Osteoblast (primary cell): ENCODE measurements at regions not wholly inside any gene's neighbourhood (a gene's known extent, or its start where the extent isn't known, plus 50 kb on each side); places are given as distances from the start of the nearest gene placed in this dataset.

ENCODE experiments used
- DNase-seq: peaks from one replicate; pipeline ENCODE4 v3.0.0; 2011; ENCODE audit warnings: low spot score, mixed read lengths; ENCODE audit not compliant: insufficient read length; ENCODE audit errors: missing footprints
- H2AFZ ChIP-seq: 2 replicates; pipeline ENCODE4 v1.6.0; 2011; ENCODE audit warnings: mild to moderate bottlenecking, low read length
- H3K27ac ChIP-seq: 2 replicates; pipeline ENCODE4 v1.5.1; 2011; ENCODE audit warnings: mild to moderate bottlenecking, low read depth, low read length, moderate library complexity
- H3K27me3 ChIP-seq: 2 replicates; pipeline ENCODE4 v1.6.0; 2012; ENCODE audit warnings: mild to moderate bottlenecking, control low read depth, inconsistent platforms, low read length, moderate library complexity; ENCODE audit not compliant: insufficient read depth
- H3K36me3 ChIP-seq: 2 replicates; pipeline ENCODE4 v1.5.1; 2011; ENCODE audit warnings: mild to moderate bottlenecking, low read length, control low read depth, moderate library complexity; ENCODE audit not compliant: insufficient read depth
- H3K4me1 ChIP-seq: 2 replicates; pipeline ENCODE4 v1.5.1; 2011; ENCODE audit warnings: mild to moderate bottlenecking, low read length, control low read depth, moderate library complexity; ENCODE audit not compliant: insufficient read depth
- H3K4me2 ChIP-seq: 2 replicates; pipeline ENCODE4 v1.6.0; 2011; ENCODE audit warnings: mild to moderate bottlenecking, low read length; ENCODE audit not compliant: insufficient read depth
- H3K4me3 ChIP-seq: fragments of 200-600 bp; sonication (generic); 3 replicates; pipeline ENCODE4 v1.5.1; 2012; ENCODE audit warnings: mild to moderate bottlenecking, low read length, inconsistent platforms; ENCODE audit not compliant: insufficient read depth
- H3K79me2 ChIP-seq: 2 replicates; pipeline ENCODE4 v1.6.0; 2012; ENCODE audit warnings: mild to moderate bottlenecking, low read length, control low read depth, inconsistent platforms; ENCODE audit not compliant: insufficient read depth
- H3K9me3 ChIP-seq: 2 replicates; pipeline ENCODE4 v1.5.1; 2011; ENCODE audit warnings: low read depth, low read length, control low read depth
- H4K20me1 ChIP-seq: 2 replicates; pipeline ENCODE4 v1.6.0; 2012; ENCODE audit warnings: mild to moderate bottlenecking, low read length, control low read depth; ENCODE audit not compliant: insufficient read depth
- TF ChIP-seq, protein P1 (sequence below): IDR thresholded peaks from 2 replicates; pipeline ENCODE4 v1.5.1; 2011; ENCODE audit warnings: mild to moderate bottlenecking, low read depth, low read length, moderate library complexity; ENCODE audit errors: extremely low read depth

DNA sequence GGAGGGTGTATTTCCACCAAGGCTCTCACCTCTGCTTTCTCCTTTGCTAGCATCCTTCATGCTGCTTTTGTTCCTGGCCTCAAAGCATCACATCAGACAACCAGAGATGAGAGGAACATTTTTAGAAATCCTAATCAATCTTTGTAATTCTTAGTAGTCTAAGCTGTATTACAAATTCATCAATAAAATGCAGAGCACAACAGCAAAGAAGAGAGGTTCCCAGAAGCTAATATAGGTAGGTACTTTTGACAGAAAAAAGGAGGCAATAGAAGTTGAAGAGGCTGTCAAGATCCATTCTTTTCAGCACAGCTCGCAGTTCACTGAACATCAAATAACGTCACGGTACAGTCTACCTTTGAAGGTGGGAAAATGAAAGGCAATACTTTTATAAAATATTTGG lies 265.2 kb upstream of the SYT1 start:
- no peak overlapping the region for H3K27ac ChIP-seq
- no peaks in the 10 kb centered on the region for H3K27me3 ChIP-seq
- no peaks in the 10 kb centered on the region for H3K79me2 ChIP-seq
- H3K9me3 ChIP-seq: no peaks in the 10 kb centered on the region
- TF ChIP-seq, protein P1, sequence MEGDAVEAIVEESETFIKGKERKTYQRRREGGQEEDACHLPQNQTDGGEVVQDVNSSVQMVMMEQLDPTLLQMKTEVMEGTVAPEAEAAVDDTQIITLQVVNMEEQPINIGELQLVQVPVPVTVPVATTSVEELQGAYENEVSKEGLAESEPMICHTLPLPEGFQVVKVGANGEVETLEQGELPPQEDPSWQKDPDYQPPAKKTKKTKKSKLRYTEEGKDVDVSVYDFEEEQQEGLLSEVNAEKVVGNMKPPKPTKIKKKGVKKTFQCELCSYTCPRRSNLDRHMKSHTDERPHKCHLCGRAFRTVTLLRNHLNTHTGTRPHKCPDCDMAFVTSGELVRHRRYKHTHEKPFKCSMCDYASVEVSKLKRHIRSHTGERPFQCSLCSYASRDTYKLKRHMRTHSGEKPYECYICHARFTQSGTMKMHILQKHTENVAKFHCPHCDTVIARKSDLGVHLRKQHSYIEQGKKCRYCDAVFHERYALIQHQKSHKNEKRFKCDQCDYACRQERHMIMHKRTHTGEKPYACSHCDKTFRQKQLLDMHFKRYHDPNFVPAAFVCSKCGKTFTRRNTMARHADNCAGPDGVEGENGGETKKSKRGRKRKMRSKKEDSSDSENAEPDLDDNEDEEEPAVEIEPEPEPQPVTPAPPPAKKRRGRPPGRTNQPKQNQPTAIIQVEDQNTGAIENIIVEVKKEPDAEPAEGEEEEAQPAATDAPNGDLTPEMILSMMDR: no peak
- no peak overlapping the region for H2AFZ ChIP-seq
- H3K4me2 ChIP-seq: no peak overlapping the region
- DNase-seq: no peak
- no peak overlapping the region for H3K4me3 ChIP-seq
- H4K20me1 ChIP-seq: no peaks in the 10 kb centered on the region
- no peaks in the 10 kb centered on the region for H3K4me1 ChIP-seq
- no peaks in the 10 kb centered on the region for H3K36me3 ChIP-seq

DNA sequence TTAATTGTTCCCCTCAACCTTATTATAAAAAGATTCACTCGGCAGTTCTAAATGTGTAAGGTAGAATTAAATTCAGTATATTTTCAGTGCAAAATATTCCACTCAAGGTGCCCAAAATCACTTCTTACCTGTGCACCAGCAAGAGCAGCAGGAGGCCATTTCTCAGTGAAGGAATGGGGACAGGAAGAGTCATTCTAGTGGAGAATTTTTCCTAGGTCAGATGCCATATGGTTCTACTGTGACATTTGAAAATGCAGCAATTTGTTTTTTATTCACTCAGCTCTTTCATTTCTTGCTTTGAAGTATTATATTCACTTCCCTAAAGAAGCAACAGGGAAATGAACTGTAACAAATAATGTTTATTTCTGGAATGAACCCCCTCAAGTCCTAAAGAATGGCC lies 264.0 kb upstream of the SYT1 start:
- no peaks in the 10 kb centered on the region for H3K4me1 ChIP-seq
- H3K9me3 ChIP-seq: no peaks in the 10 kb centered on the region
- H3K27ac ChIP-seq: no peak overlapping the region
- TF ChIP-seq, protein P1: no peak
- H3K27me3 ChIP-seq: no peaks in the 10 kb centered on the region
- no peaks in the 10 kb centered on the region for H3K79me2 ChIP-seq
- no peaks in the 10 kb centered on the region for H3K36me3 ChIP-seq
- no peak overlapping the region for H3K4me2 ChIP-seq
- H2AFZ ChIP-seq: no peak overlapping the region
- no peaks in the 10 kb centered on the region for H4K20me1 ChIP-seq
- no peak for DNase-seq
- no peak overlapping the region for H3K4me3 ChIP-seq

DNA sequence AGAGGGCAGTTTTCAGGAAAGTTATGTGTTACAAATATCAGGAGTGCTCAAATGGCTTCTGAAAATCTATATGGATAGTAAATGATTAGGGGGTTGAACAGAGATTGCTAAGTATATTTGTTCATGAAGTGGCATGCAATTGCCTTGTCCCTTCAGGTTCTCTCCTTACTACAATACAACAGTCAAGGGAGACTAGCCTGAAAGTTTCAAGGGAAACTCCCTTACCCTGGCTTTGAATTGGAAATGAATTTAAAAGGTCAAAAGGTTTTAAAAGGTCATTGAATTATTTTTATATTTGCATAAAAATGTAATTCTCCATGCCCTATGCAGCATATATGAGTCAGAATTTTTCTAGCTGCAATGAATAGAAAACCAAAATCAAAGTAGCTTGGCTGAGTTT lies 253.1 kb upstream of the SYT1 start:
- TF ChIP-seq, protein P1: no peak
- Histone ChIP-seq H3K27me3 (no peaks in the 10 kb centered on the region), H3K4me2 (no peak overlapping the region), H3K27ac (no peak overlapping the region), H4K20me1 (no peaks in the 10 kb centered on the region), H3K4me1 (no peaks in the 10 kb centered on the region), H3K79me2 (no peaks in the 10 kb centered on the region), H3K36me3 (no peaks in the 10 kb centered on the region), H2AFZ (no peak overlapping the region), H3K4me3 (no peak overlapping the region), H3K9me3 (no peaks in the 10 kb centered on the region)
- DNase-seq: no peak

DNA sequence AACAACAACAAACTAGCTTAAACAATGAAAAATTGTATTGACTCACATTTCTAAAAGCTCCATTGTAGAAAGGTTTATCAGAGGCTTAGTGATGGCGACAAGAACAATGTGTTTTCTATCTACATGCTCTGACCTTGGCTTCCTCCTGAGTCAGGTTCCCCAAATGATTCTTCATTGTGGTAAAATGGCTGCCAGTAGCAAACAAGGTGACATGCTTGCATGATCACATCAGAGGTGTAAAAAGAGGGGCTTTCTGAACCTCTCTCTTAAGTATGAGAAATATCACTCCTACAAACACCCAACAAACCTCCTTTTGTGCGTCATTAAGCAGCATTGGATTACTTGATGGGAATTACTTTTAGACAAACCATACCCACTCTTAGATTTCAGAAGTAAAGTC lies 252.4 kb upstream of the SYT1 start:
- no peaks in the 10 kb centered on the region for H3K9me3 ChIP-seq
- H4K20me1 ChIP-seq: no peaks in the 10 kb centered on the region
- DNase-seq: no peak
- H3K27me3 ChIP-seq: no peaks in the 10 kb centered on the region
- no peaks in the 10 kb centered on the region for H3K79me2 ChIP-seq
- H3K4me2 ChIP-seq: no peak overlapping the region
- no peaks in the 10 kb centered on the region for H3K4me1 ChIP-seq
- no peaks in the 10 kb centered on the region for H3K36me3 ChIP-seq
- H3K4me3 ChIP-seq: no peak overlapping the region
- H3K27ac ChIP-seq: no peak overlapping the region
- TF ChIP-seq, protein P1: no peak
- H2AFZ ChIP-seq: no peak overlapping the region
